Stimulated activated CD8-positive, alpha-beta memory T cell treated with anti-CD3 and anti-CD28 coated beads, Interleukin-4, amount 100 ng/mL, for 48 hours (primary cell): ENCODE measurements at regions not wholly inside any gene's neighbourhood (a gene's known extent, or its start where the extent isn't known, plus 50 kb on each side); places are given as distances from the start of the nearest gene placed in this dataset.

ENCODE experiments used
- DNase-seq: peaks from one replicate; pipeline ENCODE4 v3.0.0-alpha.2; 2020

- no peak for DNase-seq
Measured at GRCh38 chr9:135220601-135221575, 133.4 kb downstream of the OLFM1 start.

GRCh38 chr9:135221576-135221950 lies 134.1 kb downstream of the OLFM1 start:
- no peak for DNase-seq

- no peak for DNase-seq
Measured at GRCh38 chr9:135221951-135222631, 134.6 kb downstream of the OLFM1 start.

GRCh38 chr9:135222881-135223760 lies 135.7 kb downstream of the OLFM1 start:
- no peak for DNase-seq

- DNase-seq: no peak
Measured at GRCh38 chr9:135223831-135224230, 136.4 kb downstream of the OLFM1 start.

- DNase-seq: no peak
Measured at GRCh38 chr9:135224286-135224877, 136.9 kb downstream of the OLFM1 start.

- no peak for DNase-seq
Measured at GRCh38 chr9:135224921-135225541, 137.6 kb downstream of the OLFM1 start.

- no peak for DNase-seq
Measured at GRCh38 chr9:135225619-135226228, 138.3 kb downstream of the OLFM1 start.

GRCh38 chr9:135226369-135227050 lies 139.0 kb downstream of the OLFM1 start:
- no peak for DNase-seq

- no peak for DNase-seq
Measured at GRCh38 chr9:135227641-135228251, 140.3 kb downstream of the OLFM1 start.

GRCh38 chr9:135228345-135228982 lies 141.0 kb downstream of the OLFM1 start:
- DNase-seq: no peak

- DNase-seq: no peak
Measured at GRCh38 chr9:135228983-135229625, 141.6 kb downstream of the OLFM1 start.

- no peak for DNase-seq
Measured at GRCh38 chr9:135229701-135230385, 142.4 kb downstream of the OLFM1 start.

- DNase-seq: no peak
Measured at GRCh38 chr9:135230386-135230765, 142.9 kb downstream of the OLFM1 start.

- no peak for DNase-seq
Measured at GRCh38 chr9:135230817-135231520, 143.5 kb downstream of the OLFM1 start.

- no peak for DNase-seq
Measured at GRCh38 chr9:135239100-135239768, 151.8 kb downstream of the OLFM1 start.

GRCh38 chr9:135239769-135240141 lies 152.3 kb downstream of the OLFM1 start:
- DNase-seq: no peak

- DNase-seq: no peak
Measured at GRCh38 chr9:135240222-135240621, 152.8 kb downstream of the OLFM1 start.
